Amniotic stem cell (primary cell): ENCODE measurements at regions not wholly inside any gene's neighbourhood (a gene's known extent, or its start where the extent isn't known, plus 50 kb on each side); places are given as distances from the start of the nearest gene placed in this dataset.
"Not testable (repeated sequence)": the region's sequence is repeated elsewhere in the genome, so short reads cannot be mapped to it uniquely, and the experiment has no call there.

Experiments used
- DNase-seq: peaks from one replicate; lab custom pipeline; 2025; lab: John Stamatoyannopoulos, UW

DNA sequence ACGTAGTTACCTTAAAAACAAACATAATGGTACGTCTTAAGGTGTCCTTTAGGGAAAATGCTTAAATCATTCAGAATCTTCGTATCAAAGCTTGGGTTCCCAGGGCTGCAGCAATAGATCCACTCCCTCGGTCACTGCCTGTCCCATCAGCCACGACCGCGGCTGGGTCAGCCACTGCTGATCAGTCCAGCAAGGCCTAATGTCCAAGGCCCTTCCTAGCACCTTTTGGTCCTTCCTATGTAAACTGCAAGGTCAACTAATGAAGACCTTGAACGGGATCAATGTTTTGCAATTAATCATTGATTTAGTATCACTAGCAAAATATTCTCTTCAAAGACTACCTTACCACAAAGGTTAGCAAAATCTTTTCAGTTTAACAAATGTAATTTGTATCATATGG is 122.2 kb upstream of the IGF1R start:
- no peak for DNase-seq

DNA sequence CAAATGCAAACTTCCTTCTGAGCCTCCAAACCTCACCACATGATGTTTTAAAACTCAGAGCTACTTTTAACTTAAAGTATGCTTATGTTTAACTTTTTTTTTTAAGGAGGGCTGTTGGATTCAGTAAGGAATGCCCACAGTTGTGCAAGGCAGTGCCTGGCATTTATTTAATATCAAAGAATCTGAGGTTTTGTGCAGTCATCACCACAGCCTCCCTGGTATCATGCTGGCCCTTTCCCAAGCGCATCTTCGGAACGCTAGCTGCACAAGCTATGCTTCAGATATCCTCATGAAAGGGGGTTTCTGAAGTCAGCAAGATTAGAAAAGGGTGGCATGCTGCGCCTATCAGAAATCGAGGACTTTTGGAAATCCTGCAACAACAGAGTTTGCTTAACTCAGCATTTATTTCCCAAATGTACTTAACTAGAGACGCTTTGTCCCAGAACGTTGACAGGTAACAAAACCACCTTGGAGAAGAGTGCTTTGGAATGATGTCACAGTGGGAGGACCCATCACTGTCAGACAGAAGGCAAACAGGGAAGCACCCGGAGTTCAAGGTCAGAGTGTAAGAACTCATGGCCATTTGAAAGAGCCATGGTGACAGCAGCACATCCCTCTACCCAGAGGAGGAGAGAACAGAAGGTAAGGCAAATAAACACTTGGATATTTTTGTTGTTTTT is 120.2 kb upstream of the IGF1R start:
- no peak for DNase-seq

DNA sequence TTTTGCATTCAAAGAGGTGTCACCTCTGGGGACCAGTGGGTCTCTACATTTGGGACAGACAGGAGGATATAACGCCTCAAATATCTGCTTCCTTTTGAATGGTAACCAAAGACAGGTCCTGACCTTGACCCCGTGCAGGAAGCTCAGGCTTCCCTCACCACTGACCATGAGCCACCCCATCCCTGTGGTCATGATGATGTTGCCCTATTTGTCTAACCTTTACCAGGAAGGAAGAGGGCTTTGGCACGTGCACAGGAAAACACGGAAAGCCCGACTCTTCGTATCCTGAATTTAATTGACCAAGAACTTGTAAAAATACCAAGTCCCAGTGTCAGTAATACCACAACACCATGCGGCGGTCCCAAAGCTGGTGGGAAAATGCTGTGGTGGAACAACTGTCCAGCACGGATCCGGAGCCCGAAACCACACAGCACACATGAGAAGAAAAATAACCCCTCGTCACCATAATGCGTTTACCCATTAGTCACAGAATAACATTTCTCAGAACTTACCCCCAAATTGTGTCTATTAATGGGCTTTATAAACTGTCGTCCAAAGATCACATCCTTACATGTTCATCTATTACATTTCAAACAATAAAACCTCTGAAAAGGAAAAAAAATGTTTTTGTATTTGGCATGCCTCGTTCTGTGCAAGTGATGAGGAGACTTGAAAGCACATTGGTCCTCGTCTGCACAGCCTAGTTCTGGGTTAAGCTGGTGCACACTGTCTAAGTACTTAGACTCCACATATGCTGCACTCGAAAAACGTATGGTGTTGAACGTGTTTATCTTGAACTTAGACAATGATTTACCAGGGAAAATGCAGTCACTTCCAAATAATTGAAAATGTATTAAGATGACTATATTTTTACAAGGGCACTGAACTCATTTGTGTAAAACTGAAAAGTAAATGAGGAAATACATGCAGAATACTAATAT is 118.9 kb upstream of the IGF1R start:
- DNase-seq, result no peak

DNA sequence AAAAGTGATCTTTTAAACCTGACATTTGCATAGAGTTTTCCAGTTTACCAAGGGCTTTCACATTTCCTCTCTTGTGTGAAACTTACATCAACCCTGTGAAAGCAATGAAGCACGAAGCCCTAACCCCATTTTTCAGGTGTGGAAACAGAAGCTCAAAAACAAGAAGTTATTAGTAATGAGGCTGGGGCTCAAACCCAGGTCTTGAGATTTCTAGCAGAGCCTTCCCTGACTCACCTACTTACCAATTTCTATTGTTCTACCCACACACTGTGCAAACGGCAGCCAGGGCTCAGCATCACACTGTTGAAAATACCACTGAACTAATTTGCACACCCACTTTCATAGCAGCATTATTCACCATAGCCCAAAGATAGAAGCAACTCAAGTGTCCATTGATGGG is 117.8 kb upstream of the IGF1R start:
- DNase-seq, result no peak

DNA sequence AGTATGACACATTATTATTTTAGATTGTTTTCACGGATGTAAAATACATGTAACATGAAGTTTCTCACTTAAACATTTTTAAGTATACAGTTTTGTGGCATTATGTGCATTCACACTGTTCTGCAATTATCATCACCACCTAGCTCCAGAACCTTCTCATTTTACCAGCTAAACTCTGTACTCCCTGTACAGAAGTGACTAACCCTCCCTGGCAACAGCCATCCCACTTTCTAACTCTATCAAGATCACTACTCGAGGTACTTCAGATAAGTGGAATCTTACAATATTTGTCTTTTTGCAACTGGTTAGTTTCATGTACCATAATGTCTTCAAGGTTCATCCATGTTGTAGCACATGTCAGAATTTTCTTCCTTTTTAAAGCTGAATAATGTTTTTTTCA is 116.3 kb upstream of the IGF1R start:
- no peak for DNase-seq

DNA sequence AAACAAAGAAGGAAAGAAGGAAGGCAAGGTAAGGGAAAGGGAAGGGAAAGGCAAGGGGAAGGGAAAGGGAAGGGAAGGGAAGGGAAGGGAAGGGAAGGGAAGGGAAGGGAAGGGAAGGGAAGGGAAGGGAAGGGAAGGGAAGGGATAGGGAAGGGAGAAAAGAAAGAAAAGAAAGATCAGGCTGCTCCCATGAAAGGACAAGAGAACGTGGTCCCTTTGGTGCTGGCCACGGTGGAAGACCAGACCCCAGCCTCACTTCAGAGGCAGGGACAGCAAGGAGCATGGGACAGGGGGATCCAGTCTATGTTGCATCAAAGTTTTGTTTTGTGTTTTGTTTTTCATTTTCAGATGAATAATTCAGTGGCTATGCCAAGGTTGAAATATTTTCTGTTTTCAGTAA is 111.4 kb upstream of the IGF1R start:
- no peak for DNase-seq

DNA sequence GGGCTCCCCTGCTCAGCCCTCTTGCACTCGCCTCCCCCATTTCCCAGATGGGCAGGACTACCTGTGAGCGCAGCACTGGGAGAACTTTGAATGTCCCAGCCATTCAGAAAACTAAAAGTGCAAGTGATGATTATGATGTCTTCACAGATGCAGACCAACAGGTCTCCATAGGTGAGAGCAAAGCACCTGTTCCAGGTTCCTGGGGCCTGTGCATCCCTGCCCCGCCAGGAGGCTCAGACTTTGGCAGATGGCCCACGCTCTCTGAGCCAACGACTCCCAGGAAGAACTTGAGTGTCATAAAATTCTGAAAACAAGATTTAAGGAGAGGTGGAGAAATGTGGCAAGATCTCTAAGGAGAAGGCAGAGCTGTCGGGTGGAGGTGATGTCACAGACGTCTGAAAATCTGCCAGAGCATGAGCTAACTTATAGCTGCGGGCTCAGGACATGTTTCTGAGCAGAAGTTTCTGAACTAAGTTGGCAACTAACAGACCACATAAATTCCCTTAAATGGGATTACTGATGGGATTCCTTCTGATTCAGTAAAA is 110.8 kb upstream of the IGF1R start:
- DNase-seq, result no peak

DNA sequence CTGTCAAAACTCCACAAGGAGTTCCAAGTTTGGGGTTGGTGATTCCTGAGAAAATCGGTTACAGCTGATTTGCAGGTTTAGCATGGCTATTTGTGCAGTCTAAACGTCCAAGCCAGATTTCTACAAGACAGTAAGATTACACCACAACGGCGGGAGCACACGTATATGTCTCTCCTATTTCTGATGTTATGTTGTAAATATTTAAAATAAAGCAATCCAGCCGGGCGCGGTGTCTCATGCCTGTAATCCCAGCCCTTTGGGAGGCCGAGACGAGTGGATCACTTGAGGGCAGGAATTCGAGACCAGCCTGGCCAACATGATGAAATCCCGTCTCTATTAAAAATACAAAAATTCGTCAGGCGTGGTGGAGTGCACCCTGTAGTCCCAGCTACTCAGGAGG is 106.8 kb upstream of the IGF1R start:
- DNase-seq, result no peak

DNA sequence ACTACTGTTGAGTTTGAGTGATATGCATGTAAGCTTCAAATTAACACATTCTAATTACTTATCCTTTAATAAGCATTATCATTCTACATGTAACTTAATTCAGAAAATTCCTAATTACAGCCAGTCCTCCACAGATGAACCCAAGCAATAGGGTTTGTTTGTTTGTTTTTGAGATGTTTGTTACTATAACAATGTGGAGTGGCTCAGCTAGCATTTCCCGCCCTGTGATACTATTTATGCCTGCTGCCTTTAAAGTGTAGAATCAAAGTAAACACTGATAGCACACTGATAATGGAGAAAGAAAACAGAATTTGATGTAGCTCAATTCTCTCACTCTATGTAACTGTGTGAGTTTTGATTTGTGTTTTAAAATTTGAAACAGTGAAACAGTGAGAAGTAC is 105.1 kb upstream of the IGF1R start:
- DNase-seq, result no peak

DNA sequence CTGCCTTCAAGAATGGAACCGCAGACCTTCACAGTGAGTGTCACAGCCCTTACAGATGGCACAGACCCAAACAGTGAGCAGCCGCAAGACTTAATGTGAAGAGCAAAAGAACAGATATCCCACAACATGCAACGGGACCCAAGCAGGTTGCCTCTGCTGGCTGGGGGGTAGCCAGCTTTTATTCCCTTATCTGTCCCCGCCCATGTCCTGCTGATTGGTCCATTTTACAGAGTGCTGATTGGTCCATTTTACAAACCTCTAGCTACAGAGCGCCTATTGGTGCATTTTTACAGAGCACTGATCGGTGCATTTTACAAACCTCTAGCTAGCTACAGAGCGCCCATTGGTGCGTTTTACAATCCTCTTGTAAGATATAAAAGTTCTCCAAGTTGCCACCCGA is 102.0 kb upstream of the IGF1R start:
- no peak for DNase-seq

DNA sequence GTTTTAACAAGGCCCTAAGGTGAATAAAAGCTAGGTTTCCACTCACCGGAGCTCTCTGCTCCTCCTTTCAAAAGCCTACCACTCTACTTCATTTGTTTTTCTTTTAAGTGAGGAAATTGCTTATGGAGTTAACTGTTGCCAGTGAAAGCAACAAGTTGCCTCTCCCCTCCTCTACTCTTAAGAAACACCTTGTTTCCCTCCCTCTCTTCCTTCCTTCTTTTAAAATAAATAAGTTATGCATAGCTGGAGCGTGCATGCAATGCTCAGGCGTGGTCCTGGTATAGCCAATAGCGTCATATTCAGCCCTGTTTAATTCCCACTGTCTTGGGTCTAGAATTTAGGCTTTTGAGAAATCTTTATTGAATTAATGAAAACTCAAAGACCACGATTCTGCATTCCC is 101.1 kb upstream of the IGF1R start:
- DNase-seq, result no peak

DNA sequence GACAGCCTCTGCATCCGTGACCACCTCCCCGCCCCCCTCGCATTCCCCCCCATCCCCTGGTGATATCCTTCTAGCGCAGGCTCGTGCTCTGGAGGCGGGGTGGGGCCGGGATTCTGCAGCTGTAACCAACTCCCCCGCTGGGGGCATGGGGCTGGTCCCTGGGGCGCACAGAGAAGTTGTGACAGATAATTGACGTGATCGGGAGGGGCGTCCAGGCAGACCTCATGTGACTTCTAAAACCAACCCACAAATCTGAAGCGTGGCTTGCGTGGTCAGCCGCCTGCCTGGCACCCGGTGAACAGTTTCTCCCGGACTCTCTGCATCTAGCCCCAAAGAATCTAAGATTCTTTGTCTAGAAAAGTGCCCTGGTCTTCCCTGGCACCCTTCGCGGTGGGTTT is 100.6 kb upstream of the IGF1R start:
- no peak for DNase-seq

DNA sequence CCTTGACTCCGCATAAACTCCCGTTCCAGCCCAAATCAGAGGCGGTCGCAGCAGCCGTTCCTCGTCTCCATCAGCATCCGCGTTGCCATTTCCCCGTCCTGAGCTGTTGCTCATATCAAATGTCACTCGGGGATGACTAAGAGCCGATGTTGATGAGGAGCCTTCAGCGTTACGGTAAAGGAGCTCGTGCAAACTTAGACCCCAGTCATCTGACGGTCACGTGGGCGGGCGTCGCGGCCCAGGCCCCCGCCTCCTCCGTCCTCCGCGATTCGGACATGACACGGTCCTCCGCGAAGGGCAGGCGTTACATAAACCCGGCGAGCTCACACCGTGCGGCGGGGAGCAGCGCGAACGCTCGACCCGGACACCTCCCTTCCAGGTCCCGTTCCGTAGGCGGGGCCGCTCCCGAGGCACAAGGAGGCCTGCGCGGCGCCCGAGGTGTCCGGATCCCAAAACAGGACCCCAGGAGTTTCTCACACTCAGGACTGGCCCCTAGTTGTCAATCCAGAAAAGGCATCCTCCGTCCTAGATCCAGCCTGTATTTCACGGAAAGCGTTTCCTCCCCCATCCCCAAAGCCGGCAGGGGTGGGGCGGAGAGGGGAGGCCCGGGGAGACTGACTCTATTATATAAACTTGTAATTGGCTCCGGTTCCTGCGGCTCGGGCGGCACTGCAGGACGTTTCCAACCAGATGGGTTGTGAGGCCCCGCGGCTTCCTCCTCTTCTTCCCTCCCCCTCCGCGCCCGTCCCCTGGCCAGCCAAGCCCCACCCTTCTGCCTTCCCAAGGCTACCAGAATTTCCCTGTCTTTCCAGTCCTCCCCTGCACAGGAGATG is 100.0 kb upstream of the IGF1R start:
- DNase-seq, result peak; percentile 60

DNA sequence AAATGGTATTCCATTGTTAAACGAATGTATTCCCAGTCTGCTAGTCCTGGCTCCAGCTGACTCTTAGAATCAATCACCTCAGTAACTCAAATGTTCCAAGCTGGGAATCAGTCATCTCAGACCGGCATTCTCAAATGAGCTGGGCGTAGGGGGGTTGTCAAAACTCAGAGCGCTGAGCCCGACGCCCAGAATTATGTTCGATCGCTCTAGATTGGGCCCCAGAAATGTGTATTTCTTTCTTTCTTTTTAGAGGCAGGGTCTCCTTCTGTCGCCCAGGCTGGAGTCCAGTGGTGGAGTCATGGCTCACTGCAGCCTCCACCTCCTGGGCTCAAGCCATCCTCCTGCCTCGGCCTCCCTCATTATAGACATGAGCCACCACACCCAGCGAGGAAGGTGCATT is 99.3 kb upstream of the IGF1R start:
- DNase-seq, result no peak

DNA sequence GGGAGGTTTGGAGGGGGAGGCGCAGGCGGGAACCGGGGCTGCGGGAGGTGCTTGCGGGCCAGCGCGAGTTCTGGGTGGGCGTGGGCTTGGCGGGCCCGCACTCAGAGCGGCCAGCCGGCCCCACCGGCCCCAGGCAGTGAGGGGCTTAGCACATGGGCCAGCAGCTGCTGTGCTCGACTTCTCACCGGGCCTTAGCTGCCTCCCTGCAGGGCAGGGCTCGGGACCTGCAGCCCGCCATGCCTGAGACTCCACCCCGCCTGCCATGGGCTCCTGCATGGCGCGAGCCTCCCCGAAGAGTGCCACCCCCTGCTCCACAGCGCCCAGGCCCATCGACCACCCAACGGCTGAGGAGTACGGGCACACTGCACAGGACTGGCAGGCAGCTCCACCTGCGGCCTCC is 98.6 kb upstream of the IGF1R start:
- DNase-seq, result no peak

DNA sequence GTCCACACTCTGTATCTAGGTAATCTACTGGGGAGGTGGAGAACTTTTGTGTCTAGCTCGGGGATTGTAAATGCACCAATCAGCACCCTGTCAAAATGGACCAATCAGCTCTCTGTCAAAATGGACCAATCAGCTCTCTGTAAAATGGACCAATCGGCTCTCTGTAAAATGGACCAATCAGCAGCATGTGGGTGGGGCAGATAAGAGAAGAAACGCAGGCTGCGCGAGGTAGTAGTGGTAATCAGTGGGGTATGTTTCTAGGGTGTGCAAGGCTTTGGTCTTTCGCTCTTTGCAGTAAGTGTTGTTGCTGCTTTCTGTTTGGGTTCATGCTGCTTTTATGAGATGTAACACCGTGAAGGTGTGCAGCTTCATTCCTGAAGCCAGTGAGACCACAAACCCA is 98.0 kb upstream of the IGF1R start:
- DNase-seq, result not testable (repeated sequence)

DNA sequence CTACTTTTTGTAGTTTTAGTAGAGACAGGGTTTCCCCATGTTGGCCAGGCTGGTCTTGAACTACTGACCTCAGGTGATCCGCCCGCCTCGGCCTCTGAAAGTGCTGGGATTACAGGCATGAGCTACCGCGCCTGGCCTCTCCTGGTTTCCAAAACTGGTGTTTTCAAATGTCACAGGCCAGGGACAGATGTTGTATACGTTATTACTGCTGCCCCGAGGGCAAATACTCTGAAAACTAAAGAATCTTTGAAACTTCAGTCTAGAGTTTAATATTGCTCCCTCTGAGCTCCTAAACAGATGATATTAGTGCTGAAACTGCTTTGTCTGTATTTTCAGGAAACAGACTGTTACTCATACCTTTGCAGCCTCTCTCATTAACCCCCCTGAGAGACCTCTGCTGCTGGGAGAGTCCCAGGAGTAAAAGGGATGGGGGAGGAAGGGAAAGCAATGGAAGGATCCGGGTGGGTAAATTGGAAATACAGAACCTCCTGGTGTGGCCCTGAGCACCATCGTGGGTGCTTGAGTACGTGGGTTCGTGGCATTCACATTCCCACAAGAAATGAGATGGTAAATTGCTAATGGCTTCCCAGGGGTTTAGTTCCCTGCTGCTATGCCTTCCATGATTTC is 96.3 kb upstream of the IGF1R start:
- no peak for DNase-seq

DNA sequence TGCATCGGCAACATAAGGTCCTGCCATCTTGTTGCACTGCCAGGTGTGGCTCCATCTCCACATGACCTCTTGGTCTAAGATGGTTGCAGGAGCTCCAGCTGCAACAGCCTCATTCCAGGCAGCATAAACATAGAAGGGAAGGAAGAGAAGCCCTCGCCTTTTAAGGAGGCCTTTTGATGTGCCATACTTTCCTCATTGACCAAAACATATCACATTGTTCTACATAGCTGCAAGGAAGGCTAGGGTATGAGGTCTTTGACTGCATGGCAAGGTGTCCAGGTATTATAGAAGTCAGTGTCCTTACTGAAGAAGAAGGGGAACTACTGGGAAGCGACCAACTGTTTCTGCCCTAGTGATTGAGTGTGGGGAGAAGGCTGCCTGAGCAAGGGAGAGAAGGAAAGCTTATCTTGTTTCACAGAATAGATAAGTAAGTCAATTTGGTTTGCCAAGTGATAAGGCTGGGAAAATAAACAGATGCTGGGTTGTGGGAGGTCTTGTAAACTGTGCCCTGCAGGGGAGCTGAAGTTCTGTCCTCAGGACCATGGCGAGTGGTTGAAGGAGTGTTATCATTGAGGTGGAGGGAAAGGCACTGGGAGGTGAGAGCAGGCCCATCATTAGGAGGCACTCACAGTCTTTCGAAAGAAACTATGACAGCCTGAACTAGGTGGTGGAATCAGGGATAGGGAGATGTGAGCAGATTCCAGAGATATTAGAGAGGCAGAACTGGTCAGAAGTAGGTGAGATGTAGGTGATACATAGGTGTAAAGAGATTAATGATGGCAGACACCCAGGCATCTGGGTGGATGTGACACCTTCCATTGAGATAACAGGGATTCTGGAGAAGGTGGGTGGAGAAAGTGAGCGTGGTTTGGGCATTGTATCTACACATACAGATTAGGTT is 93.8 kb upstream of the IGF1R start:
- DNase-seq, result no peak

DNA sequence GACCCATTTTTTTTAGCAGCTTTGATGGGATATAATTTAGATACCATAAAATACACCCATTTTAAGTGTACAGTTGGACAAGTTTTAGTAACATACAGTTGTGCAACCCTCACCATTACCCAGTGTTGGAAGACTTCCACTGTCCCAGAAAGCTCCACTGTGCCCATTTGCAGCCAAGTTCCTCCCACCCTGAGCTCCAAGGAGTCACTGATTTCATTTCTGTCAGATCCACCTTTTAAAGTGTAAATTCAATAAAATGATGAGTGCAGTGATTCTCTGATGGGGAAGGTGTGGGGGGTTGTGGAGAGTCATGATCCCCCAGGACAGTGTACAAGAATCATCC is 93.2 kb upstream of the IGF1R start:
- DNase-seq, result no peak

DNA sequence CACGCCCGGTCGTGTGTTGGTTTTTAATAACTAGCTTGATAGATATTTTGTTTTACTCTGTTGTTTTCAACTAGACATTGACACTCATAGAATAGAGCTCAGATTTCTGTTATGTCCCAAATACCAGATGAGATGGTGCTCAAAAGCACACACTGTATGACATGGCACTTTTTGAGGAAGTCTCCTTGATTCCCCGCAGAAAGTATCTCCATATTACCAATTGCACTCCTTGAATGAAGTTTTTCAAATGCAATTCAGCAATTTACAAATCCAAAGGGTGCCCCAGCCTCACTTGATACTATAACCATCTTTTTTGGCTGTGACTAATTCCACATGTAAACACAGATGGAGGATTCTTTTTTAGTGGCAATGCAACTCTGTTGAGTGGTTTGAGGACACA is 92.0 kb upstream of the IGF1R start:
- DNase-seq, result no peak

DNA sequence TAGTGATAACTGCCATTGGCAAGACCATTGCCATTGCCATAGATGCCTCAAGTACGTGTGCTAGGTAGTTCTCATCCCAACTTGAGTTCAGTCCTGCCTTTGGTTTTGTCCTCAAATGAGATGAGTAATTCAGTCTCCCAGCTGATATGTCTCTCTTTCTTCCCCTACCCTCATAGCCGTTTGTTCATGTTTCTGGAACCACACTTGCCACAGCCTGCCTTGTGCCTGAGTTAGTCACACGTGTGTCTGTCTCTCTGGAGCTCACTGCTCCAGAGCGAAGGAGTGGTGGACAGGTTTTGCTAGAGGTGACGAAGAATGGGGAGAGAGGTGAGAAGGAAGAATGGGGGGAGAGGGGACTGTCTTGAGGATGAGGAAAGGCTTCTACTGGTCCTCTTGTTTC is 88.0 kb upstream of the IGF1R start:
- DNase-seq, result no peak
